Embryonic facial prominence (tissue), 1 donor: ENCODE measurements at regions not wholly inside any gene's neighbourhood (a gene's known extent, or its start where the extent isn't known, plus 50 kb on each side); places are given as distances from the start of the nearest gene placed in this dataset.

Experiments
- DNase-seq: peaks from one replicate; pipeline ENCODE4 v3.0.0-alpha.2; 2016; ENCODE audit errors: extremely low spot score

GRCh38 chr2:155810411-155810810 is 522.1 kb downstream of the NR4A2 start:
- DNase-seq, result no peak

DNA sequence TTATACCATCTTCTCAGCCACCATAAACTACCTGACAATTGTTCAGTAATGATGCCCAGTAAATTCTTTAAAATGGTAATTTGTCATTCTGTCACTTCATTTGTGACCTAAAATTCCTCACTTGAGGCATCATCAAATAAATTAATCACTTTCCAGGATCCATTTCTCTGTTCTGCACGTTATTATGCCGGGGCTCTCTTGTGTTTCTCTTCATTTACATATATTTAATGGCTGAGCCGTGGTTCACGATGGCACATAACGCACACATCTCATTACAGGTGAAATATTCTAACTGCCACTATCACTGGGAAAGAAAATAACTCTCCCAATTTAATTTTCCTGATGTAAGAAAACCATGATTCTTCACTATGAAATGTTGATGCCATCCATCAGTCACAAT is 529.6 kb downstream of the NR4A2 start:
- DNase-seq, result no peak

GRCh38 chr2:155792666-155793065 is 539.9 kb downstream of the NR4A2 start:
- DNase-seq, result no peak

- no peak for DNase-seq
Observed at GRCh38 chr2:155770516-155770915, 562.0 kb downstream of the NR4A2 start.

DNA sequence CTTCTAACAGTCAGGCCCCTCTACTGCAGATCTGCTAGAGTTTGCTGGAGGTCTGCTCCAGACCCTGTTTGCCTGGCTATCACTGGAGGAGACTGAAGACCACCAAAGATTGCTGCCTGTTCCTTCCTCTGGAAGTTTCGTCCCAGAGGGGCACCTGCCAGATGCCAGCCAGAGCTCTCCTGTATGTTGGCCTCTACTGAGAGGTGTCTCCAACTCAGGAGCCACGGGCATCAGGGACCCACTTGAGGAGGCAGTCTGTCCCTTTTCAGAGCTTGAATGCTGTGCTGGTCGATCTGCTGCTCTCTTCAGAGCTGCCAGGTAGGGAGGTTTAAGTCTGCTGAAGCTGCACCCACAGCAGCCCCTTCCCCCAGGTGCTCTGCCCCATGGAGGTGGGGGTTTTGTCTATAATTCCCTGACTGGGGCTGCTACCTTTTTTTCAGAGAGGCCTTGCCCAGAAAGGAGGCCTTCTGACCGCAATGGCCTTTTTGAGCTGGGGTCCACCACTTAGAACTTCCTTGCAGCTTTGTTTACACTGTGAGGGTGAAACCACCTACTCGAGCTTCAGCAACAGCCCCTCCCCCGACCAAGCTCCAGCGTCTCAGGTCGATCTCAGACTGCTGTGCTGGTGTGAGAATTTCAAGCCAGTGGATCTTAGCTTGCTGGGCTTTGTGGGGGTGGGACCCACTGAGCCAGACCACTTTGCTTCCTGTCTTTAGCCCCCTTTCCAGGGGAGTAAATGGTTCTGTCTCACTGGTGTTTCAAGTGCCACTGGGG is 566.0 kb downstream of the NR4A2 start:
- DNase-seq, result no peak

DNA sequence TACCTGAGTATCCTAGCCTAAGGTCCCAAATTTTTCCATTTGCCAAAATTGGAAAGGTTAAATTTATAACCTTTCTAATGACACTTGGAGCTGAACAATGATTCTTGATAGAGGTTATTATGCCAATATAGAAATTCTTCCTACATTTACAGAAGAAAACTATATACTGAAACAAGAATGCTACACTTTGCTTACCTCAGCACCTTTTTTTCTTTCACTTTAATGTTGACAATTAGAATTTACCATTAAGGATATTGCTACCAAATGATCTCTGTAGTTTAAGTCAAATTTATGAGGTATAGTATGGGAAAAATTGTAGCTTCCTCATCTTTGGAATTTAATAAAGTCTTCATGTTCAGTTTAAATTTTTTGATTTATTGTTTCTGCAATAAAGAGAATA is 577.0 kb downstream of the NR4A2 start:
- DNase-seq, result no peak

- no peak for DNase-seq
Observed at GRCh38 chr2:155748131-155748530, 584.4 kb downstream of the NR4A2 start.

DNA sequence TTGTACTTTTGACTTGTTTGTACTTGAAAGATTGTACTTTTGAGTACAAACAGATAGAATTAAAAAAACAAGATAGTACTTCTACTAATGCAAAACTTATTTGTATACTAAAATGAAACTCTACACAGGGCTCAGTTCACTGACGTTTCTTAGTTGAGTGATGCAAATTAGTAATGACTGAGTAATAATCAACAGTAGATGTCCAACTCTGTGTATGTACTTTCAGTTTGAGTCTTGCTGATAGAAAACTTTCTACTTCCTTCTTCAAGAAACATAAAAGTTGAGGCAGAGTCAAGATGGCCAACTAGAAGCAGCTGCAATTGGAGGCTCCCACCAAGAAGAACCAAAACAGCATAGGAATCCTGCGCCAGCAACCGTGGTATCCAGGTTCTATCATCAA is 585.0 kb downstream of the NR4A2 start:
- no peak for DNase-seq

DNA sequence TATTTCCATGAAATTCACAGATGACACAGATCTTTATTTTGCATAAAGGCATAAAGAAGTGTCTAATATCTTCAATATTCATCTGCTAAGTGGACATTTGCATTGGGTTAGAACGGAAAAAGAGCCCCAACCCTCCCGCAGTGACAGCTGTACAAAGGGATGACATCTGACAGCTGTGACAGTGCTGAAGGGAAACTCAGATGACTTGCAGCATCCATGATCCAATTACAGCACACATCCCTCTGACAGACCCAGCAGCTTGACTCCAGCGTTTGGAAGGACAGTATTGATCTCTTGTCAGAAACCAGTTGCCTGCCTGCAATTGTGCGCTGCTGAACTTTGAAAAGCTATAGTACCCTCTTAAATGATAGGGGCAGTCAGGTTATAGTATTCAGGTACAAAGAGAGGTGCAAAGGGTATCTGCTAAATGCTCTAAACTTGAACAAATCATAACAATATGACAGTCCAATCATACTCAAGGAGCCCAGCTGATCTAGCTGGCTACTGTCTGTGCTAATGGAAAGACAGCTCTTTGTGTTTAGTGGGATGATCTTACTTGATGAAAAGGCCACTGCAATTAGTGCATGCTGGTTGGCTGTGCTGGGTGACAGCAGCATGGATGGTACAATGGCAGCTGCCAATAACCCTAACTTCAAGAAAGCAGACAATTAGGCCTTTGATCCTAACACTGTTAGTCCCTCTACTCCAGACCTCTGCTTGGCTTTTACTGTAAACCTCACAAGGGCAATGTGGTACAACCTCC is 599.2 kb downstream of the NR4A2 start:
- DNase-seq, result no peak

DNA sequence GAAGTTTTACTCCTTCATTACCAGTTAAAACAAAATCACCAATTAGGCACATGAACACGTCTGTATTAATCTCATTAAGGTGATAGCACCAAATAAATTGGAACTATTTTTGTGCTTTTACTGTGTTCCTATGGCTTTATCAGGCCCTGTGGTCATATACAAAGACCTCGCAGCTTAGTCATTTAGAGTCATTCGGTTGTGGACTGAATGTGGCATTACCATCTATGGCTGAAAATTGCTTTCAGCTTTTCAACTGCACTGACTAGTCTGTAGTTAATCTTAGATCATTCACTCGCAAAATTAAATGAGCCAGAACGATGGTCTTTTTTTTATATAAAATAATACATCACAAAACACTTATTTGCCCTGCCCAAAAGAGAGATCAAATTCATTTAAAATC is 601.7 kb downstream of the NR4A2 start:
- no peak for DNase-seq

- DNase-seq, result no peak
Observed at GRCh38 chr2:155727187-155727895, 605.2 kb downstream of the NR4A2 start.

DNA sequence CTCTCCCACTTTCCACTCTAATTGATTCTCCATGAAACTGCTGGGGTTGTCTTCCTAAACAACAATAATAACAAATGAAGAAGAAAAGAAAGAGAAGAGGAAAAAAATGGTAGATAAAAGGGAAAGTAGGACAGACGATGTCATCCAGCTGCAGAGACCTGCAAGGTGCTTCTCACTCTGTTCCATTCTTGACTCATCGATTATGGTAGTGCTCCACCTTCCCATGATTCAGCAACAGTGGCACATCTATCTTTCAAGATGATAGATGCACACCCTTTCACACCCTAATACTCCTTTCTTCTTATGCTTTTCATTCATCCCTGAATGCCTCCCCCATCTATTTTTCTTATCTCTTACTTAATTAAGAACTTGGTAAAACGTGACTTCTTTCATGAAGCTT is 610.2 kb downstream of the NR4A2 start:
- no peak for DNase-seq

GRCh38 chr2:155715705-155716104 is 616.8 kb downstream of the NR4A2 start:
- DNase-seq, result no peak

DNA sequence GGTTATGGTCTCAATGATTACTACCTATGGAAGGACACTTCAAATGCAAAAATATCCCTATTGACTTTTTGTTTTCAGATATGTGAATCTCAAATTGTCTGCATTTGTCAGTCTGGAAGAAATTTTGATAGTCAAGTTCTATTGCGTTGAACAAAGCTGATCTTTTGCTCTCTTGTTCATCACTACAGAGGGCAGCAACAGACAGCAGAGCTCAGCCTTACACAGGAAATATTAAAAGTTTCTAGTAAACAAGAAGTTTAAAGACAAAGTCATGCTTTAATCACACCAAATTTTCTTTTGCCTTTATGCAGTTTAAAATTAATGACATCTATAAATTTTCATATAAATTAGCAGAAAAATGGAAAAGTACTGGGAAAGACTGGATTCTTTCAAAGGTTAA is 617.5 kb downstream of the NR4A2 start:
- no peak for DNase-seq

GRCh38 chr2:155708071-155708470 is 624.5 kb downstream of the NR4A2 start:
- DNase-seq, result no peak

GRCh38 chr2:155703917-155704316 is 628.6 kb downstream of the NR4A2 start:
- no peak for DNase-seq

GRCh38 chr2:155703048-155703447 is 629.5 kb downstream of the NR4A2 start:
- DNase-seq, result no peak

DNA sequence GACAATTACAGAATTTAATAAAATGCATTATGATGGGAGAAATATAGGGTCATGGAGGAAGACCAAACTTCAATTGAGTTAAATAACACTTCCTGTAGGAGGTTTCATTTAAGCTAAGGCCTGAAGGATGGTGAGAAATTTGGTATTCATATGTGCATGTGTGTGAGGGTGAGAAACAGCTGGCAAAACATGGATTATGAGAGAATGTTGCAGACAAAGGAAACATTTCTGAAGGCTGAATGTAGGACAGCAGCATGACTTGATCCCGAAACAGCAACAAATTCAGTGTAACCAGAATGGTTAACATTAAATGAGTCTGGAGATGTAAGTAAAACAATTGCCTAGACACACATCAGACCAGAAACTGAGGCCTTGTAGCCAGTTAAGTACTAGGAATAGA is 630.8 kb downstream of the NR4A2 start:
- no peak for DNase-seq

GRCh38 chr2:155696571-155696970 is 636.0 kb downstream of the NR4A2 start:
- no peak for DNase-seq

- no peak for DNase-seq
Observed at GRCh38 chr2:155695505-155695904, 637.0 kb downstream of the NR4A2 start.

- no peak for DNase-seq
Observed at GRCh38 chr2:155692856-155693255, 639.7 kb downstream of the NR4A2 start.

DNA sequence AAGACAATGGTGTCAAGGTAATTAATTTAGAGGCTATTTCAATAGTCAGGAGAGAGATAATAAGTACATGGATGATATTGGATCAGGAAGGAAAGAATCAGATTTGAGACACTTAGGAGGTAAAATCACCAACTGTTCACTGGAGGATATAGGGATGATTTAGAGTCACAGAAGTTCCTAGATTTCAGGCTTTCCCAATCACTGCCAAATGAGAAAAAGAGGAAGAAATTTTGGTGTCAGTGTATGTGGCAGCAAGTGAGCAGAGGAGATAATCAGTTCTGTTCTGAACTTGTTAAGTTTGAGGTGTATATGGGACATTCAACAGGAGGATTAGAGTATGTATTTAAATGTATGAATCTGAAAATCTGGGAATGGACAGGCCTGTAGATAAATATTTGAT is 640.4 kb downstream of the NR4A2 start:
- no peak for DNase-seq

DNA sequence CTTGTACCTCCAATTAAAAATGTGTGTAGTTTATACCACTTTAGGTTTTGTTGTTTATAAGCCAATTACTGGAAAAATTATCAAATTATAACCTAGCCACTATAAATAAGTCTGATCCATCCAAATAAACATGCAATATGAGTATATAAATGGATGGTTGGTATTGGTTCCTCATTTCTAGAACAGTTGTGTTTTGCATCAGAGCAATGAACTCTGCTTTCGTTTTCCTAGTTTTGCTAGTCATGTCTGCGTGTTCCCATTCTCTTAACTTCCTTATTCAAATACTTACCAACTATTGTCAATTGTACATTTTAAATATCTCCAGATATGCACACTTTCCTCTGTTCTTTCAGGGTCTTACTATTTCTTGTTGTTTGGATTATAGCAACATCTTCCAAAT is 641.7 kb downstream of the NR4A2 start:
- no peak for DNase-seq
